GM12891 (cell line): ENCODE measurements at regions not wholly inside any gene's neighbourhood (a gene's known extent, or its start where the extent isn't known, plus 50 kb on each side); places are given as distances from the start of the nearest gene placed in this dataset.

Experiments
- POLR2A ChIP-seq: IDR thresholded peaks from 2 replicates; pipeline ENCODE4 v1.6.1; 2011; ENCODE audit warnings: low read depth, low read length, control low read depth
- POLR2AphosphoS5 ChIP-seq: IDR thresholded peaks from 2 replicates; pipeline ENCODE4 v1.6.1; 2011; ENCODE audit warnings: low read depth, low read length, control low read depth
- POU2F2 ChIP-seq: IDR thresholded peaks from 2 replicates; pipeline ENCODE4 v1.6.1; 2011; ENCODE audit warnings: low read depth, mild to moderate bottlenecking, control low read depth, low read length, moderate library complexity
- TAF1 ChIP-seq: IDR thresholded peaks from 2 replicates; pipeline ENCODE4 v1.6.1; 2011; ENCODE audit warnings: low read depth, low read length, control low read depth

DNA sequence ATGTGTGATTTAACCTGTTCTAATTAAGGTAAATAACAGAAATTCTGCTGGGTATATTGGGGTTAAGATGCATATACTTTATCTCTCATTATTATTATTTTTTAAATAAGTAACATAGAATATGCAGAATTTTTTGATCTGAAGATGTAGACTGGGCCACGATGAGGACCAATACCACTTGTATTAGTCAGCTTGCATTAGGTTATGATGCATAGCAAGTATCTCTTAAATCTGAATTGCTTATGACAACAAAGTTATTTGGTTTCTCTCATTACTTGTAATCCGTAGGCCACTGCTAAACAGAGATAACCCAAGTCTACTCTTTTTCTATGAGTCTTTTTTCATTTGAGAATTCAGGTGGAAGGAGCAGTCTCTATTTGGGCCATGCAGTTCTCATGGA lies 145.5 kb upstream of the NOVA1 start:
- no peak for TF ChIP-seq POLR2A
- no peak for TF ChIP-seq POLR2AphosphoS5
- TF ChIP-seq TAF1: no peak
- TF ChIP-seq POU2F2: no peak
